IMR-90 (cell line): ENCODE measurements at regions not wholly inside any gene's neighbourhood (a gene's known extent, or its start where the extent isn't known, plus 50 kb on each side); places are given as distances from the start of the nearest gene placed in this dataset.

Source experiments
- FOS ChIP-seq: fragments of 150-350 bp; IDR thresholded peaks from 2 replicates; pipeline ENCODE4 v1.6.1; 2016; ENCODE audit warnings: low read depth, low read length
- POLR2A ChIP-seq: IDR thresholded peaks from 2 replicates; pipeline ENCODE4 v1.6.1; 2012; ENCODE audit warnings: mild to moderate bottlenecking, low read depth, low read length
- RFX5 ChIP-seq: IDR thresholded peaks from 2 replicates; pipeline ENCODE4 v1.8.0; 2012; ENCODE audit warnings: low read depth, mild to moderate bottlenecking, low read length, moderate library complexity
- TF ChIP-seq, protein P1 (sequence below): conservative IDR thresholded peaks from 2 replicates; pipeline ENCODE4 v1.5.1; 2012; ENCODE audit warnings: mild to moderate bottlenecking, low read depth, low read length, improper control_type of control experiment

DNA sequence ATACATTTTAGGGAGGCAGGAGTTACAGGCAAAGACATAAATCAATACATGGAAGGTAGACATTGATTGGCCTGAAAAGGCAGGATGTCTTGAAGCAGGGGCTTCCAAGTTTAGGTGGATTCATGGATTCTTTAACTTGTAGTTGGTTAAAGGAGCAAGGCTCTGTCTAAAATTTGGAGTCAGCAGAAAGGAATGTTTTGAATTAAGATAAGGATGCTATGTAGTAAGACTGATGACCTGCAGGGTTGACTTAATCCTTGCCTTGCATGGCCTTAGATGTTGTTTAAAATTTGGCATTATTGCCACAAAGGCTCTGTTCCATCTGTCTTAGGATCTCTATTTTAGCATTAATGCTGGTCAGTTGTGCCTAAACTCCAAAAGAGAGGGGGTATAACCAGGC lies 171.3 kb downstream of the C5orf15 start:
- TF ChIP-seq FOS (no peak), POLR2A (no peak), RFX5 (no peak)
- TF ChIP-seq, protein P1, sequence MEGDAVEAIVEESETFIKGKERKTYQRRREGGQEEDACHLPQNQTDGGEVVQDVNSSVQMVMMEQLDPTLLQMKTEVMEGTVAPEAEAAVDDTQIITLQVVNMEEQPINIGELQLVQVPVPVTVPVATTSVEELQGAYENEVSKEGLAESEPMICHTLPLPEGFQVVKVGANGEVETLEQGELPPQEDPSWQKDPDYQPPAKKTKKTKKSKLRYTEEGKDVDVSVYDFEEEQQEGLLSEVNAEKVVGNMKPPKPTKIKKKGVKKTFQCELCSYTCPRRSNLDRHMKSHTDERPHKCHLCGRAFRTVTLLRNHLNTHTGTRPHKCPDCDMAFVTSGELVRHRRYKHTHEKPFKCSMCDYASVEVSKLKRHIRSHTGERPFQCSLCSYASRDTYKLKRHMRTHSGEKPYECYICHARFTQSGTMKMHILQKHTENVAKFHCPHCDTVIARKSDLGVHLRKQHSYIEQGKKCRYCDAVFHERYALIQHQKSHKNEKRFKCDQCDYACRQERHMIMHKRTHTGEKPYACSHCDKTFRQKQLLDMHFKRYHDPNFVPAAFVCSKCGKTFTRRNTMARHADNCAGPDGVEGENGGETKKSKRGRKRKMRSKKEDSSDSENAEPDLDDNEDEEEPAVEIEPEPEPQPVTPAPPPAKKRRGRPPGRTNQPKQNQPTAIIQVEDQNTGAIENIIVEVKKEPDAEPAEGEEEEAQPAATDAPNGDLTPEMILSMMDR = no peak
